GM18519 (cell line): ENCODE measurements at regions not wholly inside any gene's neighbourhood (a gene's known extent, or its start where the extent isn't known, plus 50 kb on each side); places are given as distances from the start of the nearest gene placed in this dataset.

Source experiments
- ATAC-seq: cut with Tn5 transposase; IDR thresholded peaks from one replicate; pipeline ENCODE4 v1.9.1; 2021; ENCODE audit warnings: mild to moderate bottlenecking, moderate library complexity; ENCODE audit not compliant: unreplicated experiment, low FRiP score

DNA sequence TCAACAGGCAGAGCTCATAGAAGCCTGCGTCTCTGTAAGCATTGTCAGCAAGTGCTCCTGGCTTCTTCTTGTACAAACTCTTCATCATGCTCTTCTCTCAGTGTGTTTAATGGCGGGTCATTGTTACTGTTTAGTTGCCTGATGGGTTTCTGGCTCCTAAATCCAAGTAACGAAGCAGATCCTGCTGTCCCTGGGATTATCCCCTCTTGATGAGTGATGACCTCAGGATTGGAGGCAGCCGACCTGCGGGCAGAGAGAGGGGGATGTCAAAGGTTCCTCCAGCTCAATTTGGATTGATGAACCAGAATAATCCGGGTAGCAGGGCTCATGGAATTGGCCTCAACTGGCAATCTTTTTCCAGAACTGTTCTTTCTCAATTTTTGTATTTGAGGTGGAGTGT, 66.1 kb upstream of the BARHL2 start:
- no peak for ATAC-seq

DNA sequence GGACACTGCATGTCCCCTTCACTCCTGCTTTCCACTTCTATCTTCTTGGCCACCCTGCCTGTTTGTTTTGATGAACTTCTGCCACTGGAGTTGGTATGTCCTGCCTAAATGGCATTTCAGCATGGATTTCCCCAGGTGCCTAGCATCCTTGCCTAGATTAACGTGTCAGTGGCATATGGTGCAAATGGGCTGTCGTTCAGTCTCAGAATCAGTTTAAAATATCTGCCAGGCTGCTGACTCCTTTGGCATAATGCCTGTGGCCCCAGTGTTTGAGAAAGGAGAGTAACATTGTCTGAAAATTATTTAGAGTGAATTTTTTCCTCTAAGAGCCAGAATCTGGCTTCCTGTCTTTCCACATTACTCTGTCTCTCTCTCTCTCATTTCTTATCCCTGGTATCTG, 64.9 kb upstream of the BARHL2 start:
- ATAC-seq: no peak

- ATAC-seq: no peak
Observed at GRCh38 chr1:90781534-90781933, 64.4 kb upstream of the BARHL2 start.

GRCh38 chr1:90780981-90781380, 63.9 kb upstream of the BARHL2 start:
- no peak for ATAC-seq

- ATAC-seq: no peak
Observed at GRCh38 chr1:90779573-90779972, 62.5 kb upstream of the BARHL2 start.

DNA sequence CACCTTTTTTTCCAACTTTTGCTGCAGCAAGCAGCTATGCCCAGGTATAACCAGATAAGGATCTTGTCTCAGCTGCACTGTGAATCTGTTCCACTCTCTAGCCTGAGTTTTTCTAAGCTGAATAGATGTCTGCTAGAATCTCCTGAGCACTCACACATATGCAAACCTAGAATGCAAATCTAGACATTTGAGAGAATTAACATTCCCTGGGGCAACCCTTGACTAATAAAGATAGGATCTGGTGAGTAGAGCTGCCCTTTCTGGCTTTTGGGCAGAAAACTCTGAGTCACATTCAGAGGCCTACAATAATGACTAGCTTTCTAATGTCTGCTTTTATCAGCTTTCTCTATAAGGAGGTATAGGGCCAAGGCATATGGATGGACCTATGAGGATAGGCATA, 61.4 kb upstream of the BARHL2 start:
- no peak for ATAC-seq

GRCh38 chr1:90773812-90774211, 56.7 kb upstream of the BARHL2 start:
- ATAC-seq: no peak

DNA sequence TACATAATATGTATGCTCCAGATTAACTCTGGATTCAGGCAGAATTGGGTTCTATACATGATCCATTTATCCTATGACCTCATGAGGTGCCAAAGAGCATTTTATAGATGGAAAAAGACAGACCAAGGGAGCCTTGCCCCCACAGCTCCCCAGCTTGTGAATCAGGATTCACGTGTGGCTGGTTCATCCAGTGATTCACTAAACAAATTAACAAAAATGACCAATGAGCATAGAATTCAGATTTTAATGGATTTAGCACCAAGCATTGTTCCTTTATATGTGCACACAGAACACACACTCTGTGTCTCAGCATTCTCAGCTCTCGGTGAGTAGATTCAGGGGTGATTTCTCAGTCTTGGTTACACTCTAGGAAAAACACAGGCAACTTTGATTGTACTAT, 51.7 kb upstream of the BARHL2 start:
- ATAC-seq: no peak

GRCh38 chr1:90768098-90768497, 51.0 kb upstream of the BARHL2 start:
- no peak for ATAC-seq
